ENCODE measurements at regions not wholly inside any gene's neighbourhood (a gene's known extent, or its start where the extent isn't known, plus 50 kb on each side); places are given as distances from the start of the nearest gene placed in this dataset.

GRCh38 chr15:39413558-39413957 lies 167.3 kb upstream of the THBS1 start:
- Histone ChIP-seq H3K27me3 (no peaks in the 10 kb centered on the region), H3K4me3 (no peak overlapping the region), H3K9me3 (no peaks in the 10 kb centered on the region), H3K36me3 (no peaks in the 10 kb centered on the region), H3K27ac (no peak overlapping the region), H3K4me1 (no peaks in the 10 kb centered on the region)
- ATAC-seq, result no peak
- intact Hi-C loops (cut with DNase I; ENCODE audit: low total_unique reads) (no loop called here), in situ Hi-C loops (cut with MboI; ENCODE audit: low sequenced_read_pairs in 4 of 4) (no loop called here)
- DNase-seq, result no peak
- TF ChIP-seq POLR2A (IDR thresholded peaks at IDR 0.05), result no peak
- TF ChIP-seq CTCF (IDR thresholded peaks at IDR 0.05 in 4 of 5, conservative IDR thresholded peaks at IDR 0.05 in 1 of 5), result no peak

DNA sequence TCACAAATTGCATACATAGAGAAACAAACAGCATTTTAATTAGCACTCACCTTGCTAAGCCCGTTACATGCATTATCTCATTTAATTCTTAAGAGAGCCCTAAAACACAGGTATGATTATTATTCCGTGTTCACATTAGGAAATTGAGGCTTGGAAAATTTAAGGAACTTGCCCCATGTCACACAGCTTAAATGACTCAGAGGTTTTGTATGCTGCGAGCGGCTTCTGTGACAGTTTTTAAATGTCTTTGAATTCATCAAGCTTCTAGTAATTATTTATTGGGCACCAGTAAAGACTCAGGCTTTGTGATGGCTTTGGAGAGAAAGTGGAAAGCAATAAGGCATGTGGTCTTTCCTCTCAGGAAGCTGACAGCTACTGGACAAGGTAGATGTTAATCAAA lies 166.7 kb upstream of the THBS1 start:
- in situ Hi-C loops (cut with MboI; ENCODE audit: low sequenced_read_pairs in 4 of 4) (no loop called here), intact Hi-C loops (cut with DNase I; ENCODE audit: low total_unique reads) (no loop called here)

DNA sequence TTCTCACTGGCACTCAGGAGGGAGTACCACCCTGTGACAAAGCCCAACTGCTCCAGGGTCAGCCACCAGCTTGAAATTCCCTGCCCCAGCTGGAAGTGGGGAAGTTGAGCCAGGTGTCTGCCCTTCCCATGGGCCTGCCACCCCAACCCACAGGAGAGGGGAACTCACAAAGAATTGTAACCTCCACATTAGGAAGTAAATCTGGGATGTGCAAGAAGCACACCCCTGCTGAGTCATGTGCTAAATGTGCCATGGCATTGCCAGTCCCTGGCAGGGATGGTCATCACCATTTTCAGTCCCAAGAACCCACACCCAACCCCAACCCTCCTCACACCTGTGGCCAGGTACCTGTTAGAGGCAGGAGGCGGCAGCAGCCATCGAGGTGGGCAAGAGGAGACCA lies 165.2 kb upstream of the THBS1 start:
- DNase-seq (no peak), ATAC-seq (no peak)
- in situ Hi-C loops (cut with MboI; ENCODE audit: low sequenced_read_pairs in 4 of 4) (no loop called here), intact Hi-C loops (cut with DNase I; ENCODE audit: low total_unique reads) (no loop called here)
- Histone ChIP-seq H3K4me1 (no peaks in the 10 kb centered on the region), H3K4me3 (no peak overlapping the region), H3K27ac (no peak overlapping the region), H3K9me3 (no peaks in the 10 kb centered on the region), H3K36me3 (no peaks in the 10 kb centered on the region), H3K27me3 (no peaks in the 10 kb centered on the region)
- TF ChIP-seq CTCF (IDR thresholded peaks at IDR 0.05 in 4 of 5, conservative IDR thresholded peaks at IDR 0.05 in 1 of 5) (no peak), POLR2A (IDR thresholded peaks at IDR 0.05) (no peak)

More for the DNA sequence above, 166.7 kb upstream of the THBS1 start:
- no peak for DNase-seq
- no peak overlapping the region for H3K27ac ChIP-seq
- no peaks in the 10 kb centered on the region for H3K4me1 ChIP-seq
- ATAC-seq, result no peak
- no peak overlapping the region for H3K4me3 ChIP-seq
- H3K27me3 ChIP-seq, result no peaks in the 10 kb centered on the region
- no peaks in the 10 kb centered on the region for H3K36me3 ChIP-seq
- no peaks in the 10 kb centered on the region for H3K9me3 ChIP-seq
- TF ChIP-seq CTCF (IDR thresholded peaks at IDR 0.05 in 4 of 5, conservative IDR thresholded peaks at IDR 0.05 in 1 of 5), result no peak

GRCh38 chr15:39416258-39416657 lies 164.6 kb upstream of the THBS1 start:
- Histone ChIP-seq H3K4me3 (no peak overlapping the region), H3K9me3 (no peaks in the 10 kb centered on the region), H3K27ac (no peak overlapping the region), H3K36me3 (no peaks in the 10 kb centered on the region), H3K4me1 (no peaks in the 10 kb centered on the region), H3K27me3 (no peaks in the 10 kb centered on the region)
- ATAC-seq, result no peak
- in situ Hi-C loops (cut with MboI; ENCODE audit: low sequenced_read_pairs in 4 of 4) (no loop called here), intact Hi-C loops (cut with DNase I; ENCODE audit: low total_unique reads) (no loop called here)
- no peak for DNase-seq
- TF ChIP-seq POLR2A (IDR thresholded peaks at IDR 0.05) (no peak), CTCF (IDR thresholded peaks at IDR 0.05 in 4 of 5, conservative IDR thresholded peaks at IDR 0.05 in 1 of 5) (no peak)

DNA sequence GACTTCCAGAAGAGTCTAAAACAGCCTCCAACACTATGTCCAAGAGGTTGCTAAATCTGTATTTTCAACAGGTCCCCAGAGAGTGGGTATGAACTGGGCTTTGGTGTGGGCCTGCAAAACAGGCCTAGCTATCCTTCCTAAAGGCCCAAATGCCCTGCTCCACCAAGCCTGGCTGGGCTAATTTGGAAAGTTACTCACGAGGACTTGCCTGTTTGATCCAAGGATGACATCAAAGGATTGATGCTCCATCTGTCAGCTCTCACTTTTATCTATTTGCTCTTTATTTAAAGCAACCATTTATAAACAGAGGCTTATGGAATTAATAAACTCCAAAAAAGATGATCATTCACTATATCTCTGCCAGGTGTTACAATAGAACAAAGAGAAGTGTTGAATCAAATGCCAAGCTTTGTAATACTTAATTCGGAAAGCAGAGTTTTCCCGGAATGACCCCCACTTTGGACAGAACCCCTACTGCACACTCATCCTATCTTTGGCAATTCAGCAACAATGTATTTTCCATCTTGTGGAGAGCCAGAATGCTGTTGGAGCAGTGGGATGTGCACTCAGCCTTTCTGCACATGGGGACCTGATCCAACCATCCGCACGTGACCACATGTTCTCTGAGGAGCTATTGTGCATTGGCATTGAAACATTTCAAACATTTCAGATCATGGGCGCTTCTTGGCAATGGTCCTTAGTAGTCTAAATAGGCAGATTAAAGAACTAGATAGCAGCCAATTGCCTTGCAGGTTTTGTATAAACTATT lies 163.3 kb upstream of the THBS1 start:
- H3K4me3 ChIP-seq, result no peak overlapping the region
- intact Hi-C loops (cut with DNase I; ENCODE audit: low total_unique reads), result no loop called here
- in situ Hi-C loops (cut with MboI; ENCODE audit: low sequenced_read_pairs in 4 of 4), result no loop called here
- no peak for ATAC-seq
- H3K27me3 ChIP-seq, result no peaks in the 10 kb centered on the region
- no peak for DNase-seq
- no peaks in the 10 kb centered on the region for H3K36me3 ChIP-seq
- H3K4me1 ChIP-seq, result no peaks in the 10 kb centered on the region
- TF ChIP-seq POLR2A (IDR thresholded peaks at IDR 0.05) (no peak), CTCF (IDR thresholded peaks at IDR 0.05 in 4 of 5, conservative IDR thresholded peaks at IDR 0.05 in 1 of 5) (no peak)
- no peak overlapping the region for H3K27ac ChIP-seq
- no peaks in the 10 kb centered on the region for H3K9me3 ChIP-seq
